Endothelial cell of umbilical vein (primary cell): ENCODE measurements at regions not wholly inside any gene's neighbourhood (a gene's known extent, or its start where the extent isn't known, plus 50 kb on each side); places are given as distances from the start of the nearest gene placed in this dataset.

Source experiments
- BruUV-seq: library from RNA; stranded (reverse); fragments of 400-500 nt; replicated peaks from 2 replicates; lab custom pipeline; 2021; lab: Mats Ljungman, UMichigan
- CTCF ChIA-PET: fragments of 300-600, 350-600 bp; sonication (Branson Sonifier 250); formaldehyde crosslinking; loops from one replicate; lab custom pipeline; 2021; ENCODE audit warnings: antibody characterized with exemption, inconsistent platforms; lab: Charles Lee
- POLR2A ChIA-PET: fragments of 300-600, 350-600 bp; sonication (Branson Sonifier 250); formaldehyde crosslinking; loops from one replicate; lab custom pipeline; 2021; ENCODE audit warnings: antibody characterized with exemption, inconsistent platforms; lab: Charles Lee
- DNase-seq: peaks from one replicate; pipeline ENCODE4 v3.0.0-alpha.2; 2011; ENCODE audit warnings: low read depth, low spot score
- FAIRE-seq: peaks from 2 replicates; lab custom pipeline; 2011; peaks lifted over from hg19 to GRCh38; lab: Jason Lieb, UNC
- H2AFZ ChIP-seq: 2 replicates; pipeline ENCODE4 v1.6.0; 2012; ENCODE audit warnings: low read depth, low read length, control low read depth, inconsistent platforms
- H3K27ac ChIP-seq: 2 replicates; pipeline ENCODE4 v1.5.1; 2011; ENCODE audit warnings: low read depth, mild to moderate bottlenecking, control low read depth, low read length, moderate library complexity; ENCODE audit not compliant: insufficient read depth
- H3K27me3 ChIP-seq, 2 experiments: 2 replicates each; pipeline versions ENCODE4 v1.6.0 to v1.6.1; 2011; ENCODE audit warnings: low read length in 2 of 2, mixed read lengths in 1 of 2; ENCODE audit not compliant: control insufficient read depth in 2 of 2, insufficient read depth in 2 of 2
- H3K36me3 ChIP-seq, 2 experiments: 2 replicates in 1 of 2; 3 replicates in 1 of 2; pipeline ENCODE4 v1.5.1; 2011; ENCODE audit warnings: low read length in 2 of 2, mild to moderate bottlenecking in 1 of 2, moderate library complexity in 1 of 2; ENCODE audit not compliant: control insufficient read depth in 2 of 2, insufficient read depth in 2 of 2; ENCODE audit errors: extremely low read depth in 1 of 2
- H3K4me1 ChIP-seq: 3 replicates; pipeline ENCODE4 v1.5.1; 2011; ENCODE audit warnings: mild to moderate bottlenecking, low read length; ENCODE audit not compliant: control insufficient read depth, insufficient read depth; ENCODE audit errors: extremely low read depth
- H3K4me2 ChIP-seq: 2 replicates; pipeline ENCODE4 v1.6.1; 2011; ENCODE audit warnings: low read length, control low read depth, mixed read lengths; ENCODE audit not compliant: insufficient read depth
- H3K4me3 ChIP-seq, 3 experiments: fragments of 200-600 bp in 1 of 3; sonication (generic), shearing (Covaris generic) in 1 of 3; replicated peaks in 1 of 3; 2 replicates each; pipeline ENCODE4 v1.5.1; 2011 to 2016; ENCODE audit warnings: control low read depth in 3 of 3, low read length in 3 of 3, mild to moderate bottlenecking in 2 of 3, inconsistent platforms in 1 of 3, low read depth in 1 of 3, moderate library complexity in 1 of 3; ENCODE audit not compliant: insufficient read depth in 1 of 3
- H3K79me2 ChIP-seq: 2 replicates; pipeline ENCODE4 v1.6.0; 2012; ENCODE audit warnings: low read length, inconsistent platforms; ENCODE audit not compliant: control insufficient read depth, insufficient read depth
- H3K9ac ChIP-seq: replicated peaks from 2 replicates; pipeline ENCODE3; 2011; ENCODE audit warnings: low read length, control low read depth; ENCODE audit not compliant: insufficient read depth; ENCODE audit errors: extremely low read depth
- H3K9me1 ChIP-seq: replicated peaks from 3 replicates; pipeline ENCODE4 v1.6.0; 2011; ENCODE audit warnings: mild to moderate bottlenecking, low read length; ENCODE audit not compliant: control insufficient read depth, insufficient read depth; ENCODE audit errors: extremely low read depth
- H3K9me3 ChIP-seq: replicated peaks from 2 replicates; pipeline ENCODE4 v1.5.1; 2012; ENCODE audit warnings: low read length, inconsistent platforms; ENCODE audit not compliant: control insufficient read depth, insufficient read depth
- H4K20me1 ChIP-seq: replicated peaks from 2 replicates; pipeline ENCODE3; 2011; ENCODE audit warnings: mild to moderate bottlenecking, low read length; ENCODE audit not compliant: control insufficient read depth, insufficient read depth; ENCODE audit errors: extremely low read depth
- EZH2 ChIP-seq: IDR thresholded peaks from 2 replicates; pipeline ENCODE4 v1.6.1; 2012; ENCODE audit warnings: borderline replicate concordance, low read depth, mild to moderate bottlenecking, moderate library complexity, low read length, inconsistent platforms; ENCODE audit not compliant: severe bottlenecking
- FOS ChIP-seq: IDR thresholded peaks from 2 replicates; pipeline ENCODE4 v1.6.1; 2011; ENCODE audit warnings: mild to moderate bottlenecking, low read length, moderate library complexity, borderline replicate concordance; ENCODE audit not compliant: insufficient read depth
- GATA2 ChIP-seq: IDR thresholded peaks from 2 replicates; pipeline ENCODE4 v1.7.0; 2011; ENCODE audit warnings: low read depth, mild to moderate bottlenecking, moderate library complexity, mixed read lengths, low read length; ENCODE audit not compliant: insufficient read length, insufficient read depth
- JUN ChIP-seq: IDR thresholded peaks from 2 replicates; pipeline ENCODE4 v1.6.1; 2011; ENCODE audit warnings: borderline replicate concordance, low read depth; ENCODE audit not compliant: insufficient read length, insufficient read depth
- MYC ChIP-seq: IDR thresholded peaks from one replicate; pipeline ENCODE4 v1.6.1; 2011; ENCODE audit warnings: mild to moderate bottlenecking, low read depth, low read length
- POLR2A ChIP-seq: IDR thresholded peaks from 2 replicates; pipeline ENCODE4 v1.6.1; 2012; ENCODE audit warnings: low read depth, mild to moderate bottlenecking, control low read depth, low read length
- POLR2AphosphoS5 ChIP-seq: IDR thresholded peaks from 2 replicates; pipeline ENCODE4 v1.6.1; 2012; ENCODE audit warnings: low read depth, mild to moderate bottlenecking, control low read depth, low read length, moderate library complexity; ENCODE audit not compliant: insufficient read depth
- dilution Hi-C: fragments of 300-500 bp; cut with MboI; formaldehyde crosslinking; loops from one replicate; pipeline ENCODE4 v1.15.0; 2019; ENCODE audit warnings: low sequenced_read_pairs; ENCODE audit not compliant: extremely low pct_ligation_motif_present
- intact Hi-C: fragments of 100-400 bp; cut with micrococcal nuclease; formaldehyde crosslinking; loops from one replicate; pipeline ENCODE4 v1.10.0; 2022
- TF ChIP-seq, protein P1 (sequence below), 2 donors: IDR thresholded peaks; 1 replicate in 1 of 2; 2 replicates in 1 of 2; pipeline ENCODE4 v1.5.1; 2011; ENCODE audit warnings: low read length in 2 of 2, mild to moderate bottlenecking in 2 of 2, moderate library complexity in 2 of 2, control low read depth in 1 of 2, inconsistent platforms in 1 of 2, low read depth in 1 of 2; ENCODE audit not compliant: insufficient read depth in 1 of 2; ENCODE audit errors: extremely low read depth in 1 of 2
- TF ChIP-seq, protein P2 (sequence below): IDR thresholded peaks from 2 replicates; pipeline ENCODE4 v1.6.1; 2011; ENCODE audit not compliant: insufficient read depth, insufficient read length

DNA sequence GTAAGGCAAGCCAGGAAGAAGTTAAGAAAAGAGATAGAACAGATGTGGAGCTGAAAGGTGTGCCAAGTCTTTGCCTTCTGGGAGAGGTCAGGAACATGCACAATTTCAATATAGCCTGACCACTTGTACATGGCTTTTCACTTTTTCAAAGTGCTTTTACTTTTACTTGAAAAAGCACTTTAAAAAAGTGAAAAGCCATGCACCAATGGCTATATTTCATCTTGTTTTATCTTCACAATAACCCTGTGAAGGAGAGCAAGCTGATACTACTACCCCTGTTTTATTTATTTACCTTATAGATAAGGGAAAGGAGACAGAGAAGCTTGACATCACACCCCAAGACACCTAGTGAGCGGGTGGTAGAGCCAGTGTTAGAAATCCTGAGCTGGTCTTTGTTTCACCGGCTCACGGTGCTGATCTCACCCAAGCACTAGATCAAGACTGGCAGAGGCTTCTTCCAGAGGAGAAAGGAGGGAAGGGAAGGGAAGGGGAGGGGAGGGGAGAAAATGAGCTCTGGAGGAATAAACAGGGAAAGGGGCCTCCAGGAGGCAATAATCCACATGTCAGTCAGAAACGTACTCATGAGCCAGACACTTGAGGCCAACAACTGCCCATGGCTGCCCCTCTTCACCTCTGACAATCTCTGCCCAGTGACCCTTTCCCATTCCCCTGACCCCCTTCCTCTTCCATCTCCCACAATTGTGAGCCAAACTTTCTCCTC, 455.4 kb downstream of the FOXO1 start:
- no peaks in the 10 kb centered on the region for H4K20me1 ChIP-seq
- H2AFZ ChIP-seq: no peak overlapping the region
- no peaks in the 10 kb centered on the region for H3K79me2 ChIP-seq
- ChIA-PET POLR2A (interaction anchor here (0.8 kb wide), 1 partner anchor 17 kb away, joined by 4 read pairs; no protein-coding TSS in a partner anchor), CTCF (no interaction called here)
- TF ChIP-seq, protein P1, sequence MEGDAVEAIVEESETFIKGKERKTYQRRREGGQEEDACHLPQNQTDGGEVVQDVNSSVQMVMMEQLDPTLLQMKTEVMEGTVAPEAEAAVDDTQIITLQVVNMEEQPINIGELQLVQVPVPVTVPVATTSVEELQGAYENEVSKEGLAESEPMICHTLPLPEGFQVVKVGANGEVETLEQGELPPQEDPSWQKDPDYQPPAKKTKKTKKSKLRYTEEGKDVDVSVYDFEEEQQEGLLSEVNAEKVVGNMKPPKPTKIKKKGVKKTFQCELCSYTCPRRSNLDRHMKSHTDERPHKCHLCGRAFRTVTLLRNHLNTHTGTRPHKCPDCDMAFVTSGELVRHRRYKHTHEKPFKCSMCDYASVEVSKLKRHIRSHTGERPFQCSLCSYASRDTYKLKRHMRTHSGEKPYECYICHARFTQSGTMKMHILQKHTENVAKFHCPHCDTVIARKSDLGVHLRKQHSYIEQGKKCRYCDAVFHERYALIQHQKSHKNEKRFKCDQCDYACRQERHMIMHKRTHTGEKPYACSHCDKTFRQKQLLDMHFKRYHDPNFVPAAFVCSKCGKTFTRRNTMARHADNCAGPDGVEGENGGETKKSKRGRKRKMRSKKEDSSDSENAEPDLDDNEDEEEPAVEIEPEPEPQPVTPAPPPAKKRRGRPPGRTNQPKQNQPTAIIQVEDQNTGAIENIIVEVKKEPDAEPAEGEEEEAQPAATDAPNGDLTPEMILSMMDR (IDR thresholded peaks at IDR 0.05; ENCODE audit: extremely low read depth in 1 of 2, insufficient read depth in 1 of 2, low read depth in 1 of 2, low read length in 2 of 2): no peak
- TF ChIP-seq POLR2A (no peak), POLR2AphosphoS5 (no peak), FOS (no peak), GATA2 (no peak), MYC (no peak), EZH2 (no peak), JUN (no peak)
- TF ChIP-seq, protein P2, sequence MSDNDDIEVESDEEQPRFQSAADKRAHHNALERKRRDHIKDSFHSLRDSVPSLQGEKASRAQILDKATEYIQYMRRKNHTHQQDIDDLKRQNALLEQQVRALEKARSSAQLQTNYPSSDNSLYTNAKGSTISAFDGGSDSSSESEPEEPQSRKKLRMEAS: no peak
- FAIRE-seq (no peak), DNase-seq (no peak)
- no peak overlapping the region for H3K4me3 ChIP-seq
- H3K9me3 ChIP-seq: no peaks in the 10 kb centered on the region
- H3K4me2 ChIP-seq: no peak overlapping the region
- H3K27ac ChIP-seq: no peak overlapping the region
- intact Hi-C loops (no loop called here), dilution Hi-C loops (no loop called here)
- BruUV-seq: no TSS peak
- H3K36me3 ChIP-seq: no peaks in the 10 kb centered on the region
- no peak overlapping the region for H3K9ac ChIP-seq
- H3K9me1 ChIP-seq: no peaks in the 10 kb centered on the region
- peaks cover 16% of the 10 kb centered on the region for H3K4me1 ChIP-seq
- H3K27me3 ChIP-seq: no peaks in the 10 kb centered on the region
